Left ventricle myocardium inferior (tissue), 1 donor: ENCODE measurements at regions not wholly inside any gene's neighbourhood (a gene's known extent, or its start where the extent isn't known, plus 50 kb on each side); places are given as distances from the start of the nearest gene placed in this dataset.

Source experiments
- DNase-seq: peaks from one replicate; pipeline ENCODE4 v3.0.0-alpha.2; 2020
- H3K27ac ChIP-seq: fragments of 200-600 bp; replicated peaks from 2 replicates; pipeline ENCODE4 v1.8.0; 2021
- H3K27me3 ChIP-seq: fragments of 200-600 bp; 2 replicates; pipeline ENCODE4 v1.8.0; 2021; ENCODE audit warnings: low read depth
- H3K36me3 ChIP-seq: fragments of 200-600 bp; 2 replicates; pipeline ENCODE4 v1.8.0; 2021
- H3K4me1 ChIP-seq: fragments of 200-600 bp; 2 replicates; pipeline ENCODE4 v1.8.0; 2021
- H3K4me3 ChIP-seq: fragments of 200-600 bp; 2 replicates; pipeline ENCODE4 v1.8.0; 2021; ENCODE audit warnings: mild to moderate bottlenecking, moderate library complexity
- H3K9me3 ChIP-seq: fragments of 200-600 bp; replicated peaks from 2 replicates; pipeline ENCODE4 v1.8.0; 2021
- intact Hi-C: fragments of 100-400 bp; cut with micrococcal nuclease; formaldehyde crosslinking; loops from one replicate; pipeline ENCODE4 v1.11.0; 2022
- TF ChIP-seq, protein P1 (sequence below): fragments of 200-600 bp; IDR thresholded peaks from 2 replicates; pipeline ENCODE4 v1.8.0; 2021; ENCODE audit warnings: antibody characterized with exemption, mild to moderate bottlenecking, borderline replicate concordance
- donor health status: DM: no; HTN: yes; CAD: no; lungs with severe emphysema.

DNA sequence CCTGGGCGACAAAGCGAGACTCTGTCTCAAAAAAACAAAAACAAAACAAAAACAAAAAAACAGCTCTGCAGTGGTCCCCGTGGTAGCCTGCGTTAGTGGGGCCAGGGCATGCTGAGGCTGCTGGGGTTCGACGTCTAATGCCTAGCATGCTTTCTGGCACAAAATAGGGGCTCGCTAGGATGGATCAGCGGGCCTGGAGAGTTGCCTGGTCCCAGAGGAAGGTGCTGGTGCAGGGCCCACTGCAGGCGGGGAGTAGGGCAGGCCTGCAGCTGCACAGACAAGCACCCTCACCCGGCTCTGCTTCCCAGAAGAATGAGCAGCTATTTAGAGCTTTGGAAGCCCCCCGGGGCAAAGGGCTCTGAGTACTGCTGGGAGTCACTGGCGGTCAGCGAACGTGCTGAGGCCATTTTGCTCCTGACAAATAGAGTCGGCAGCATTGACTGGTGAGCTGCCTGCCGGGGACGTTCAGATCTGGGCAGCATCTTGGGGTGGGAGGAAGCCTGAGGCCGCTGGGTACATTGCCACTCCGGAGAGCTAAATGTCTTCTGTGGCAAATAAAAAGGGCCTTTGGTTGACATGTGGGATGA, 126.7 kb downstream of the OLFM1 start:
- Histone ChIP-seq H3K4me3 (no peak overlapping the region), H3K9me3 (peaks cover 12% of the 10 kb centered on the region), H3K4me1 (peaks cover 31% of the 10 kb centered on the region), H3K27me3 (peaks cover 92% of the 10 kb centered on the region), H3K36me3 (no peaks in the 10 kb centered on the region), H3K27ac (no peak overlapping the region)
- no peak for DNase-seq
- TF ChIP-seq, protein P1, sequence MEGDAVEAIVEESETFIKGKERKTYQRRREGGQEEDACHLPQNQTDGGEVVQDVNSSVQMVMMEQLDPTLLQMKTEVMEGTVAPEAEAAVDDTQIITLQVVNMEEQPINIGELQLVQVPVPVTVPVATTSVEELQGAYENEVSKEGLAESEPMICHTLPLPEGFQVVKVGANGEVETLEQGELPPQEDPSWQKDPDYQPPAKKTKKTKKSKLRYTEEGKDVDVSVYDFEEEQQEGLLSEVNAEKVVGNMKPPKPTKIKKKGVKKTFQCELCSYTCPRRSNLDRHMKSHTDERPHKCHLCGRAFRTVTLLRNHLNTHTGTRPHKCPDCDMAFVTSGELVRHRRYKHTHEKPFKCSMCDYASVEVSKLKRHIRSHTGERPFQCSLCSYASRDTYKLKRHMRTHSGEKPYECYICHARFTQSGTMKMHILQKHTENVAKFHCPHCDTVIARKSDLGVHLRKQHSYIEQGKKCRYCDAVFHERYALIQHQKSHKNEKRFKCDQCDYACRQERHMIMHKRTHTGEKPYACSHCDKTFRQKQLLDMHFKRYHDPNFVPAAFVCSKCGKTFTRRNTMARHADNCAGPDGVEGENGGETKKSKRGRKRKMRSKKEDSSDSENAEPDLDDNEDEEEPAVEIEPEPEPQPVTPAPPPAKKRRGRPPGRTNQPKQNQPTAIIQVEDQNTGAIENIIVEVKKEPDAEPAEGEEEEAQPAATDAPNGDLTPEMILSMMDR: no peak
- intact Hi-C loops: no loop called here

- H3K27me3 ChIP-seq: peaks cover 92% of the 10 kb centered on the region
- intact Hi-C loops: no loop called here
- H3K36me3 ChIP-seq: no peaks in the 10 kb centered on the region
- H3K9me3 ChIP-seq: peaks cover 12% of the 10 kb centered on the region
- H3K4me3 ChIP-seq: no peak overlapping the region
- TF ChIP-seq, protein P1: no peak
- no peak for DNase-seq
- H3K27ac ChIP-seq: no peak overlapping the region
- peaks cover 31% of the 10 kb centered on the region for H3K4me1 ChIP-seq
These were observed 127.2 kb downstream of the OLFM1 start for GRCh38 chr9:135214706-135215105.

DNA sequence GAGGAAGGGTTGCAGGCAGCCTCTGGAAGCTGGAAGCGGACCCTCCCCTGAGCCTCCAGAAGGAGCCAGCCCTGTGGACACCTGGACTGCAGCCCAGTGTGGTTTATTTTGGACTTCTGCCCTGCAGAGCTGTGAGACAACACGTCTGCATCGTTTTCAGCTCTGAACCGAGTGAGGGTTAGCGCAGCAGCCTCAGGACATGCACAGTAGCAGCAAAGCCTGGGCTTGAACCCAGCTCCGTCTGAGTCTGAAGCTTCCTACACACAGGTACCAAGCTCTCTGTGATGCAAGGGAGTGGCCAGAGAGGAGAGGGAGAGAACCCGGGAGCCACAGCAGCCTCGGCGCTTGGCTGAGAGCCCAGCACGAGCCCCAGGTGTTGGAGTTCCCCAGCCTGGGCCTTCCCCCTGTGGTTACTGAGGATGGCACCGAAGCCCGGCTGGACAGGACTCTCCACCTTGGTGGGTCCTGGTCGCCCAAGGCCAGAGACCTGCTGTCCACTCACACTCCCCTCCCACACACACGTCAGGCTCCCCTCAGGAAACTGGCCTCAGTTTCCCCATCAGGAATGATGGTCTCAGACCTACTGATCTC, 128.2 kb downstream of the OLFM1 start:
- no peak overlapping the region for H3K4me3 ChIP-seq
- H3K27me3 ChIP-seq: peaks cover 92% of the 10 kb centered on the region
- intact Hi-C loops: no loop called here
- TF ChIP-seq, protein P1: no peak
- H3K36me3 ChIP-seq: no peaks in the 10 kb centered on the region
- H3K9me3 ChIP-seq: peaks cover 12% of the 10 kb centered on the region
- peak; percentile 49 for DNase-seq
- H3K27ac ChIP-seq: no peak overlapping the region
- peaks cover 31% of the 10 kb centered on the region for H3K4me1 ChIP-seq

GRCh38 chr9:135216236-135216635, 128.8 kb downstream of the OLFM1 start:
- DNase-seq: no peak
- Histone ChIP-seq H3K27ac (no peak overlapping the region), H3K9me3 (peaks cover 7% of the 10 kb centered on the region), H3K36me3 (no peaks in the 10 kb centered on the region), H3K4me3 (no peak overlapping the region), H3K4me1 (peaks cover 31% of the 10 kb centered on the region), H3K27me3 (peaks cover 94% of the 10 kb centered on the region)
- intact Hi-C loops: no loop called here
- TF ChIP-seq, protein P1: no peak

DNA sequence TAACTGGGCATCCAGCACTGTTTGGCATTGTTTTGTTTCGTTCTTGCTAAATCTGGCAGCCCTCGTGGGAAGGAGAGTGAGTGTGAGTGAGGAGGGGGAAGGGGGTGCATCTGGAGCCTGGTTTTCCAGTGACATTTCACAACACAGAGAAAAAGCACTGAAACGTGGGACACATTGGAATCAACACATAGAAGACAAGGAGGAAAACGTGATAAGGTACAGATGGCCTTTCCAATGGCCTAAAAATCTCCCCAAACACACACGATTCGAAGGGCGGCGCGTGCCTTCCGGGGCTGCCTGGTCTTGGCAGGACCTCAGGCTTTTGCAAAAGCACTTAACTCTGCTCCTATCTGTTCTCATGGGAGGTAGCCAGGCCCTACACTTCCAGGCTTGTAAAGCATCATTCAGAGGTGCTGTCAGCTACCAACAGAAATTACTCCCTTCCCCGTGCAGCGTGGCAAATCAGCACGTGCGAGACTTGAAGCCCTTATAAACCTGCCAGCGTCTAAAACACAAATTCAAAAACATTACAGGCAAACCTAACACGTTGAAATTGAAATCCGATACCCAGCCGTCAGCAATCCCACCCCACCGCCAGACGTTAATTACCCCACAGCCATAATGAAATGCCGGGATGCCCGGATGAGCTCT, 129.4 kb downstream of the OLFM1 start:
- no peak overlapping the region for H3K27ac ChIP-seq
- H3K4me3 ChIP-seq: no peak overlapping the region
- intact Hi-C loops: no loop called here
- H3K9me3 ChIP-seq: peaks cover under 1% of the 10 kb centered on the region
- no peaks in the 10 kb centered on the region for H3K36me3 ChIP-seq
- TF ChIP-seq, protein P1: no peak
- DNase-seq: no peak
- H3K27me3 ChIP-seq: peaks cover 100% of the 10 kb centered on the region
- peaks cover 31% of the 10 kb centered on the region for H3K4me1 ChIP-seq
